Activated CD4-positive, alpha-beta T cell treated with anti-CD3 and anti-CD28 coated beads for 48 hours (primary cell): ENCODE measurements at regions not wholly inside any gene's neighbourhood (a gene's known extent, or its start where the extent isn't known, plus 50 kb on each side); places are given as distances from the start of the nearest gene placed in this dataset.

Experiments used
- DNase-seq: peaks from one replicate; pipeline ENCODE4 v3.0.0-alpha.2; 2020

DNA sequence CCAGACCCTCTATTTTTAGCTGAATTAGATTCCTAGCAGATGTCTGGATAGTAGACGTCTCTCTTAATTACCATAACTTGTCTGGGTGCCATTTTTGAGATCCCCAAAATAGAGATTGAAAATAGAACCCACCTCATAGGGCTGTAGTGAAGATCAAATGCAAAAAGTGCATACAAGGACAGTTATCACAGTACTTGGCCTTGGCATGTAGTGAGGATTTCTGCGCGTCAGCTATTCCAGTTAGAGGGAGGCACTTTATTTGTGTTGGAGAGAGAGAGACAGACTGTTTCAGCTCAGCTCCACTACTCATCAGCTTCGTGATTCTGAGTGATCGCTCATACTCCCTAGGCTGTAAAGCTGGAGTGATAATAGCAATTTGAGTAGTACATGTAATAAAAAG is 59.6 kb upstream of the CDH13 start:
- no peak for DNase-seq

DNA sequence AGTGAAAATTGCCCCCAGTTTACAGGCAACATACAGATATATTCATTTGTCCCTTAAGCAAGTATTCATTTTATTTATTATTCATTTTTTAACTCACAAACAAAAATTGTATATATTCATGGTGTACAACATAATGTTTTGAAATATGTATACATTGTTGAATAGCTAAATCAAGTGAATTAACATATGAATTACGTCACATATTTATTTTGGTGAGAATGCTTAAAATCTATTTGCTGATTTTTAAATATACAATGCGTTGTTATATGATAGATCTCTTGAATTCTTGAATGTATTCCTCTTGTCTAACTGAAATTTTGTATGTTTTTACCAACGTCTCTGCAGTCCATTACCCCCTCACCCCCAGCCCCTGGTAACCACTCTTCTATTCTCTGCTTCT is 63.4 kb upstream of the CDH13 start:
- no peak for DNase-seq

DNA sequence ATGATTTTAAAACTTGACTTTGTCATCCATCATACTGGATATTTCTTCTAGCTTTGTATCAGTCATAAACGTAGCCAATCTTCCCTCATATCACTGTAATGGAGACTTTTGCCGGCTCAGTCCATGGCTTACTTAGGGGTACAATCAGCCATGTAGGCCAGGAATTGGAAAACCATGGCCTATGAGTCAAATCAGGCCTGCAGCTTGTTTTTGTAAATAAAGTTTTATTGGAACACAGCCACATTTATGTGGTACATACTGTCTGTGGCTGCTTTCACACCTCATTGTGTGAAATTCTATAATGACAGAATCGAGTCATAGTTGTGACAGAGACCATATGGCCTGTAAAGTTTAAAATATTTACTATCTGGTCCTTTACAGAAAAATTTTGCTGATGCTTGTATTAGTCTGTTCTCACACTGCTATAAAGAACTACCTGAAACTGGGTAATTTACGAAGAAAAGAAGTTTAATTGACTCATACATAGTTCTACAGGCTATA is 64.5 kb upstream of the CDH13 start:
- no peak for DNase-seq

DNA sequence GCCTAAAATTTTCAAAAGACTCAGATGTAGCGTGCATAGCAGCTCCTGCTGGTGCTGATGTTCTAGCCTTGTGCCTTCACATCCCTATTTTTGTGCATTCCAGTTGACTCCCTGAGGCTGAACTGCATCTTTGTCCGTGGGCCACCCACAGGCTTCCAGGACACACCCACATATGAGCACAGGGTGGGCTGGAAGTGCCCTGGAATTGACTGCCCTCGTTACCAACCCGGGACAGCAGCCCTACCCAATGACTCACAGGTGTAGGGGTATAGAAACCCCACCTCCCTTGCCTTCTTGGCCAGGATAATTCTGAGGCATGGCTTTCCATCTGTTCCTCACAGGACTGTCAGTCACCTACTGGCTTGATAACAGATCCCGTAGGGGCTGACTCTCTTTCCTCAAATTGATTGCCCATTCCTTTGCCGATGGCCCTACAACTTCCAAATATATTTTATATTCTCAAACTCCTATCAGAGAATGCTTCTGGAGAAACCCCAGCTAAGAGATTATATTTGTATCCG is 65.9 kb upstream of the CDH13 start:
- DNase-seq, result no peak

DNA sequence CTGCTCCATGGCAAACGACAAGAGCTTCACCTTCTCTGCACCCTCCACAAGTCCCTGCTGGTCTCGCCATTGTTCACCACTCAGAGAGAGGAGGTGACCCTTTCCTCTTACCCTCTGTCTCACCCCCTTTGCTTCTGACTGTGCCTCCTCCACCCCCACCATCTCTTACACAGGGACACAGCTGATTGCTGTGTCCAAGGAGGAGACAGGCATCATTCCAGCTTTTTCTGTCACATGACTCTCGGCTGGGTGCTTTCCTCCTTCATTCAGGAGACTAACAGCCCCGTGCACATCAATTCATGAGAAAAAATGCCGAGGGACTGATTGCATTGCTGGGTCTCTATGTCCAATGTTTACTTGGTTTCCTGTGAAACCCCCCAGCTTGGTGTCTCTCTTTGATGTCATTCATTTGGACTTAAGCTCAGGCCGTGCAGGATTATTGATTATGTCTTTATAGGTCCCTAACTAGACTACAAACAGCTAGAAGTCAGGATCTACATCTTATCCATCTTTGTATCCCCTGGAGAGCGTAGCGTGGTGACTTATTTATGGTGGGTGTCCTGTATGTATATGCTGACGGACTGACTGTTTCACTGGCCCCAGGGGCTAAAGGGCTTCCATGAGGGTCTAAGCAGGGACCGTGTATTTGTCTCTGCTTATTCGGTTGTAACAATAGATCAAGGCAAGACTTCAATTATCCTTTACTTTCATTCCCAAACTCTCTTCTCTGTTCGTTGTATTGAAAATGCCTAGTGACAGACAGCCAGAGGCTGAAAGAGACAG is 82.2 kb upstream of the CDH13 start:
- no peak for DNase-seq

DNA sequence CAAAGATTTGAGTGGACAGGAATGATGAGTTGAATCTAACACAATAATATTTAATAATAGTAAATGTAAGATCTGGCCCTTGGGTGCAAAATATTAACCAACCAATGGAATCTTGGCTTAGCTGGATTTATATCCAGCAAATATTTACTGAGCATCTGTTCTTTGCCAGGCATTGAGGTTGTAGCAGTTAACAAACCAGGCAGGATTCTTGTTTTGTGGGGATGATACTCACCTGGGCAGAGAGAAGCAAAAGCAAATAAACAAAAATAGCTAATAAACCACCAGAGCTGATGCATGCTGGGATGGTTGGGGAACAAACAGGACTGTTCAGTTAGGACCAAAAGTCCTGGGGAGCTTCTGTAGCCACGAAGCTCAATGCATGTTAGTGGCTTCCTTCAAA is 84.1 kb upstream of the CDH13 start:
- DNase-seq, result no peak

DNA sequence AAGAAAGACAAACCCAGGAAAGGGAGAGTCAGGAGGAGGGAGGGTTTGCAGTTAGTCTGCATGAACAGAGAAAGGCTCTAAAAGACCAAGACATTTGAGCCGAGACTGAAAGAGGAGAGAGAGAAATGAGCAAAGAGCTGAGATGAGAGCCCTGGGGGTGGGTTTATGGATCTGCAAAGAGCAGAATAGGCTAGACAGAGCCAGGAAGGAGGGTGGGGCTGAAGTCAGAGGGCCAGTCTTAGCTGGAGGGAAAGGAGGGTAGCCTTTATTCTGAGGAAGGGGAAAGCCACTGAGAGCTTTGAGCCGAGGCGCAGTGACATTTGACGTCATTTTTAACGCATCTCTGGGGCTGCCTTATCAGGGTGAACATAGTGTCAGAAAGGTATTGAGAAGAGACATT is 85.7 kb upstream of the CDH13 start:
- DNase-seq, result no peak

DNA sequence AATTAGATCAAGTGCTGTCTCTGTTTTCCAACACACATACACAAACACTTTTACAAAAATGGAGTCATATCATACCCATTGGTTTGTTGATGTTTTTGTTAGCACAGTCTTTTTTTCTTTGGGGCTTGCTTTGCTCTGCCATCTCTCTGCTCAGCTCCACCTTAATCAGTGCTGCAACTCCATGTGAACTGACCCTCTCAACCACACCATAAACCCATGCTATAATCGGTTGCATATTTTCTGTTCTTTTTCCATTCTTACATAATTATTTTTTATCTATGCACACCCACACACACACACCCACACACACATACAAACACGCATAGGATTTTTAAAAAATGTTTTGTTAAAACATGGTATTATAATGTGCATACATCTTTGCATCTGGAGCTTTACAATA is 91.0 kb upstream of the CDH13 start:
- no peak for DNase-seq

DNA sequence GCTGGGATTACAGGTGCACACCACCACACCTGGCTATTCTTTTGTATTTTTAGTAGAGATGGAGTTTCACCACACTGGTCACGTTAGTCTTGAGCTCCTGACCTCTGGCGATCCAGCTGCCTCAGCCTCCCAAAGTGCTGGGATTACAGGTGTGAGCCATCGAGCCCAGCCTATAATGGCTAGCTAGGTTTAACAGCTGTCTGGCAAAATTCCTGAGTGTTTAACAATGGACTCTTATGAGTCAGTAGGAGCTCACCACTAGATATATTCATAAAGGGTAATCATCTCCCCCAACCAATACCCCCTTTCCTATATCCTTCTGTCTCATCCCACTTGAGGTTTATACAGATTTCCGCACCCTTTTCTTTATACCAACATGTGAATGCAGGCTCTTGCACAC is 91.5 kb upstream of the CDH13 start:
- no peak for DNase-seq

DNA sequence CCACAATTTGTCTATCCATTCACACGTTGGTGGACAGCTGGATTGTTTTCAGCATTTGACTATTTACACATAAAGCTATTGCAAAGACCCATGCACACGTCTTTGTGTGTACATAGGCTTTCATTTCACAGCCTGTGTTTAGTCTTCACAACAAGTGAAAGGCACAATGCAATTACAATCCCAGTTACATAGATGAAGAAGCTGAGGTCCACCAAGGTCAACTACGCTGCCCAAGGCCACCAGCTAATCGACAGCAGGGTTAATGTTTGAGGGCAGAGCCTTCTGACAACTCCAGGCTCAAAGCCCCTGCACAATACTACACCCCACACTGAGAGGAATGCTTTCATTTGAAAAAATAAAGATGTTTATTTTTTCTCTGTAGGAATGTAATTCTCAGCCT is 93.6 kb upstream of the CDH13 start:
- DNase-seq, result no peak

DNA sequence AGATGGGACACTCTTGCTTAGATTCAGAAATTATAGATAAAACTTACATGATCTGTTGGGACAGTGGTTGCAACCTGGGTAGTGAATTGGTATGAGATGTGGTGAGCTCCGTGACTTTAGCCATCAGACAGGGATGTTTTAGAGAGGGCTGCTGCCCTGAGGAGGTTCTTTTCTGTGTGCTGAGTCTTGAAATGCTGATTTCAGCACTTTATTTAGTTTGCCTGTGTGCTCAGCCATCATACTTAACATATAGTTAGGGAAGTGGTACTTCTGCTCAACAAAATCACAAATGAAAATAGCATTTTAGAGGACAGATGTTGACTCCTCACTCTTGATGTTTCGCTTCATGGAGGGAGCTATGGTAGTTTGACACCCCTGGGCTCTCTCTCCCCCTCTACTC is 95.9 kb upstream of the CDH13 start:
- no peak for DNase-seq

DNA sequence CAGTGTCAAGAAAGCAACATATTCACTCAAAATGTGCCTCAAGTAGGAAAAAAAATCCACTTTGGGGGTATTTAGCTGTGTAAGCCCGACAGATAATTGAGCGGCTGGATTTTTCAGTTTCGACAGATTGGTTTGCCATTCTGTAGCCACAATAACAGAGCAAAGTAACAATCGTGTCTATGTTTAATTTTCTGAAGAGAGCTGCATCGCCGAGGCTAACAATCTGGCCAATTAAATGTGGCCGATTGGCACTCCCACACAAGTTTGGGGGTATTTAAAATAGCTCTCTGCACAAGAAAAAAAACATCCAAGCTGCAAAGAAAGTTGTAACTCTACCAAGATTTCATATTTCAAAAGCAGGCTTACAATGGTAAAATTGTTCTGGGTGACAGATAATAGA is 99.7 kb upstream of the CDH13 start:
- no peak for DNase-seq

DNA sequence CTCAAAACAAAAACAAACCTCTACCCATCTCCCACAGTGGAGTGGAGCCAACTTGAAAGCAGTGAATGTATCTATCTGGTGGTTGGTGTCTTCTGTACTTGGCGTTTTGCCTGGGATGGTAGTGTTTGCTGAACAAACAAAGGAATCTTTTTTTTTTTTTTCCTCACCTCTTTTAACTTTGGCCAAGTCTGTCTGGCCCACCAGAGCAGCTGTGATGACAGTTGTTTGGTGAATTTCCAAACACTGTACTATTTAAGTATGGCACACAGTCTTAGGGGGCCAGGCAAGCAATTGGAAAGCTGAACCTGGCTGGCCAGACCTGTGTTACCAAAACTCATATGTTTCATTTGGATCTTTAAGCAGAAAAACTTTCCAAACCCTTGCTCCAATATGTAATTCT is 101.8 kb upstream of the CDH13 start:
- no peak for DNase-seq

DNA sequence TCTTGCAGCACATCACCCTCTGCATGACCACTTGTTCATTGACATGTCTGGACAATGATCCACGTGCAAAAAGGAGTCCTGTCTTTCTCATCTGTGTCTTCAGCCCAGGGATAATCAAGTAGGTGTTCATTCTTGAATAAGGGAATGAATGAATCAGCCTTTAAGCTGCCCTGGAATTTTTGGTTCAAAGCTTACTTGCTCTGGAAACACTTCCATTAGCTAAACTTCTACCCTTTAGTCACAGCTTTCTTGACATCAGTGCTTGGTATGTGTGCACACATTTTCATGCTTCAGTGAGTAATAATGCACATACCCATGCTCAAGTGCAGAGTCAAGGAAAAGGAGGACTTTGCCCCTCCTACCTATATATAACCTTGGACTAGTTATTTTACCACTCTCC is 103.0 kb upstream of the CDH13 start:
- DNase-seq, result no peak

DNA sequence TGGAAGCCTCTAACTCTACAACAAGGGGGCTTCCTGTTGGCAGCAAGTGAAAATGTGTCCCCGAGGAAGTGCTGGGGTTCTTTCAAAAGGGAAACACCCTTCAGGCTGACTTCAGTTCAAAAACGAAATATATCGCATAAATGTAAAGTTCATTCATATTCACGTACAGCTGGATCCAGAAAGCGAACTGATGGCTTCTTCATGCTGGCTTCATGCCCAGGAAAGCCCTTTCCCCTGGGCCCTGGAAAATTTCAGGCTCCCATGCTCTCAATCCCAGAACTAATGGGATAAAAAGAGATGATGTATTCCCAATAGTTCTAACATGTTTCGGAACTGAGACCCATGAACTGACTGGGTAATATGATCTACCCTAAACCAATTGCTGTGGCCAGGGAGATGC is 104.7 kb upstream of the CDH13 start:
- no peak for DNase-seq

DNA sequence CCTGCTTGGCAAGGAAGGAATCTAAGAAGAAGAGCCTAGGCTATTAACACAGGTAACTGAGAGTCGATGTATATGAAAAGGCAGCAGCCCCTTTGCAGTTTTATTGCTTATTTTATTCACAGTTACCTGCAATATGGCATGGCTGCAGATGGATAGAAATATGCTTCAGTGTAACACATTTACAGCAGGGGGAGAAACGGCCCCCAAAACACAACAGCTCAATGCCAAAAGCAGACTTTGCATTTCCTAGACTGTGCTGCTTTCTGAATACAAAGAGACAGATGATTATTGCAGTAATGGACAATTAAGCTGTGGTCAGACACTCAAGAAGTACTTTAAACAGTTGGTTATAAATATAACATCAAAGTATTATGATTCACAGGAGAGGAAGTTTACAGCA is 108.0 kb upstream of the CDH13 start:
- DNase-seq, result no peak

DNA sequence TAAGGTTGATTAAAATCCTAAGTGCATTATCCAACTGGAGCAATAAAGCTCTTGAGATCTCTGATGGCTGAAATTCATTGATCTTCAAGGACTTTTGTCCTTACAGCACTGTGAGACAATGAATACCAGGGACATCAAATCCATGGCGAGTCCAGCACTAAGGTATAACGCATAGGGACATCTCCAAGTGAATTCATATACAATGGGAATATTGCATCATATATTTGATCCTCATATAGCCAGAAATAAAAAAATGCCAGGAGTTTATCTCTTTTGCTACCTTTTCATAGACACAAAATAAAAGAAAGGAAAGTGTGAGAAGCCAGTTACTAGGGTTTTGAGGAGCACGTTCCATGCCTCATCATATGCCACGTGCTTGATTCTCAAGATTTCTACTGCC is 112.5 kb upstream of the CDH13 start:
- no peak for DNase-seq

DNA sequence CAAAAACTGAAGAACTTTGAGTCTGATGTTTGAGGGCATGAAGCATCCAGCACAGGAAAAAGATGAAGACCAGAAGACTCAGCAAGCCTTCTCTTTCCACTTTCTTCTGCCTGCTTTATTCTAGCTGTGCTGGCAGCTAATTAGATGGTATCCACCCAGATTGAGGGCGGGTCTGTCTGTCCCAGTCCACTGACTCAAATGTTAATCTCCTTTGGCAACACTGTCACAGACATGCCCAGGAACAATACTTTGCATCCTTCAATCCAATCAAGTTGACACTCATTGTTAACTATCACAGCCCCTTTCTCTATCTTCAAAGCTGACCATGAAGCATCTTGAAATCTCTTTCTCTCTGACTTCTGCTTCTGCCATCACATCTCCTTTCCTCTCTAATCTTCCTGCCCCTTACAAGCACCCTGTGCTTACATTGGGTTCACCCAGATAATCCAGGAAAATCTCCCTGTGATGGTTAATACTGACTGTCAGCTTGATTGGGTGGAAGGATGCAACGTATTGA is 115.9 kb upstream of the CDH13 start:
- no peak for DNase-seq

DNA sequence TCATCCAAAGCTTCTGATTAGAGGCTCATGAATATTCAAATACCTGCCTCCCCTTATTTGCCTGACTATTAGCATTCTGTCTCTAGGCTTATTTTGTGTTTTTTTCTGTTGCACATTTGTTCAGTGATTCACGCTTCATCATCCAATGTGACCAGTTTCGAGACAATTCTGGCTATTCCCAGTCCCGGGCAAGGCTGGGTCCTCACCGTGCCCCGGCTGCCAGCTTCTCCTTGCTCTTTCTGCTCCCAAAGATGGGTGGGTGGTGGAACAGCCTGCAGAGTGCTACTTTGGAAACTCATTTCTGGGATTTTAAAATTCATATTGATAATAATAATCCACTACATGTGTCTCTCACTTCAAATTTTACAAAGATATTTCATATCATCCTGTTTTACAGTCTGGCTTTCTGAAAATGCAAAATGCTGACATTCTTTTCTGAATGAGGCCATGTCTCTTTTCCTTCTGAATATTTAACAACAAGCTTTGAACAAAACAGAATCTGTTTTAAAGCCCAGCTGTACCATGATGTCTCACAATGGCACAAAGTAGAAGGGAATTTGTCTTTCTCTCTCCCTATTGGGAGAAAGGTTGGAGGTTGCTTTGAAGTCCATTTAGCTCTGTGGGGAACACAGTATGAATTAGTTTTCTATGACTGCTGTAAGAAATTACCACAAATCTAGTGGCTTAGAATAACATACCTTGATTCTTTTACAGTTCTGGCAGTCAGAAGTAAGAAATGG is 116.9 kb upstream of the CDH13 start:
- DNase-seq, result no peak

DNA sequence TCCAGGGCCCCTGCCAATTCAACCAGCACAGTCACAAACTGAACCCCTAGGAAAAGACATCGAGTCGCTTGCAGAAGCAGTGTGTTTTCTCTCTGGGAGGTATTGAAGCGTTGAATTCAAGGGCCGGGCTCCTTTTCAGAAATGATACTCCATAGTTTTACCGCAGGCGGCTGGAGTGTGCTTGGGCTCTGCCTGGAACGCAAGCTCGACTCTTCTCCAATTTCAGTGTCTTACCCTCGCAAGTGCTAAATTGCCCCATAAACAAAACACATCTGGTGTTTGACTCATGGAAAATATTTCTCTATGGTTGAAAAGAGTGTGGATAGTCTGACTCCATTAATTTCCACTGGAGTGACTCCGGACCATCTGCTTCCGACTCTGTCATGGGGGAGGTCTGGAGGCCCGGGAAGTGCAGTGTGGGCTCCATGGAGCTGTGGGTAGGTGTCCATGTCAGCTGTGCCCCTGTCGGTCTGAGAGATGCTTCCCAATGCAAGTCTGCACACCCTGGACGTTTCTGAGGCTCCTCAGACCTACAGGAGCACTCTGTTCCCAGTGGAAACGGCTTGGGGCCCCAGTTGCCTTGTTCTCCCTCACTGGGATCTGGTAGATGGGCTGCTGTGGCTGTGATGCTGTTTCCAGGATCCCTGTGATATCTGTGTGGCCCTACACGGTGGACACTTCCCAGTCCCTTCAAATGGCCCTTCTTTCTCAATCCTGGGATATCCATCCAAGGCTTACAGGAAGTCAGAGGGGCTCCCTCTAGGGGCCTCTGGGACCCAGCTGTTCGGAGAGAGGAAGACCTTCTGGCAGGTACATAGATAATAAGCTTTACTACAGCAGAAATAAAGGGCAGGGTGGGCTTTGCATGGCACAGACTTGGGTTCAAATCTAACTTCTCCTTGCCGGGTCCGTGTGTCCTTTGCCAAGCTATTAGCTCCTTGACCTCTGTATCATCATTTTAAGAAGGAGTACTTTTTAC is 119.8 kb upstream of the CDH13 start:
- DNase-seq, result no peak

DNA sequence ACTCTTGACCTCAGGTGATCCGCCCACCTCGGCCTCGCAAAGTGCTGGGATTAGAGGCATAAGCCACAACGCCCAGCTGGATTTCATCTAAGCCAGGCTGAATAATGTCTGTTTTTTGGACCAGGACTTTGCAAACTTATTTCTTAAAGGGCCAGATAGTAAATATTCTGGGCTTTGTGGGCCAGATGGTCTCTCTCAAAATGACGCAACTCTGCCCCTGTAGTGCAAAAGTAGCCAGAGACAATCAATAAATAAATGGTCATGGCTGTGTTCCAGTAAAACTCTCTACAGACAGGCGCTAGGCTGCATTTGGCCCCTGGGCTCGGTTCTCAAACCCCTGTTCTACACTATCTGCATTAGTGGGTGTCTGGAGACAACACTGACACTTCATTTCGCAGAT is 121.9 kb upstream of the CDH13 start:
- DNase-seq, result no peak

DNA sequence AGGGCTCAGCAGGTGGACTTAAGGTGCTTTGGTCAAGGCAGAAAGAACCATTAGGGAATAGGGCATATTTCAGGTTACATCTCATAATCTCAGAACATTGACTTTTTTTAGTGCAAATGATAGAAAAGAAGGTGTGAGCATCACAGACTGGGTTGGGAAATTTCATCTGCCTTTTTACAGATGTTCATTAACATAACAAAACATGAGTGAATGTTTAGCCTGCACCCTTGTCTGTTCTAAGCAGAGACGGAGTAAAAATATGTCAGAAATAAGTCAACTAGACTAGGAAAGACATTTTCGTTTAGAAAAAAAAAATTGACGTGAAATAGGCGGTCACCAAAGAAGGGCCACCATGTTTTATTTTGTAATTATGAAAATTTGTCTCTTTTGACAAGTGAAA is 127.5 kb upstream of the CDH13 start:
- no peak for DNase-seq

DNA sequence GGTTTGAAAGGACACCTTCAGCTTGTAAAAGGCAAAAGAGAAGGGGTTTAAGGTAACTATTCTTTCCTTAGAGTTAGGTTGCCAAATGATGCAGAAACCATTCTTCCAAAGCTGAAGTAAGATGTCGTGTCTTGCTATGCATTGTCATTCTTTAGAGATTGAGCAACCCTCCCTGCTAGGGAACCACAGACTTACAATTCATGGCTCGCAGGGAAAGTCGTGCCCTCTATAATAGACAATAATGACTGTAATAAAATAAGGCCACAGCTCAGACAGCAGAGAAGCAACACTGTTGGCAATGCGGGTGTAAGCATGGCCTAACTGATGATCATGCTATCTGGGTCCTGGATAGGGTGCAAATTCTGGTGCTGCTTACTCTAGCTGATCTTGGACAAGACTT is 129.6 kb upstream of the CDH13 start:
- DNase-seq, result no peak
